Central memory CD4-positive, alpha-beta T cell (primary cell): ENCODE measurements at regions not wholly inside any gene's neighbourhood (a gene's known extent, or its start where the extent isn't known, plus 50 kb on each side); places are given as distances from the start of the nearest gene placed in this dataset.
"Not testable (repeated sequence)": the region's sequence is repeated elsewhere in the genome, so short reads cannot be mapped to it uniquely, and the experiment has no call there.

Source experiments
- DNase-seq: peaks from one replicate; pipeline ENCODE4 v3.0.0; 2022

- no peak for DNase-seq
These were observed 195.2 kb downstream of the S1PR1 start for GRCh38 chr1:101431956-101432510.

- no peak for DNase-seq
These were observed 199.2 kb downstream of the S1PR1 start for GRCh38 chr1:101435831-101436511.

- DNase-seq: no peak
These were observed 201.0 kb downstream of the S1PR1 start for GRCh38 chr1:101437800-101438199.

GRCh38 chr1:101438359-101438758 lies 201.5 kb downstream of the S1PR1 start:
- no peak for DNase-seq

- no peak for DNase-seq
These were observed 203.7 kb downstream of the S1PR1 start for GRCh38 chr1:101440485-101440884.

GRCh38 chr1:101444381-101444780 lies 207.6 kb downstream of the S1PR1 start:
- no peak for DNase-seq

GRCh38 chr1:101444873-101445618 lies 208.2 kb downstream of the S1PR1 start:
- no peak for DNase-seq

GRCh38 chr1:101448018-101448417 lies 211.2 kb downstream of the S1PR1 start:
- no peak for DNase-seq

- not testable (repeated sequence) for DNase-seq
These were observed 213.9 kb downstream of the S1PR1 start for GRCh38 chr1:101450691-101451090.

- no peak for DNase-seq
These were observed 215.1 kb downstream of the S1PR1 start for GRCh38 chr1:101451888-101452287.

GRCh38 chr1:101452825-101453224 lies 216.0 kb downstream of the S1PR1 start:
- DNase-seq: no peak

GRCh38 chr1:101453844-101454243 lies 217.0 kb downstream of the S1PR1 start:
- DNase-seq: no peak

- no peak for DNase-seq
These were observed 218.3 kb downstream of the S1PR1 start for GRCh38 chr1:101455166-101455565.

- DNase-seq: no peak
These were observed 223.9 kb downstream of the S1PR1 start for GRCh38 chr1:101460739-101461138.

GRCh38 chr1:101463195-101463594 lies 226.4 kb downstream of the S1PR1 start:
- DNase-seq: no peak

GRCh38 chr1:101465941-101466340 lies 229.1 kb downstream of the S1PR1 start:
- no peak for DNase-seq

- DNase-seq: no peak
These were observed 237.3 kb downstream of the S1PR1 start for GRCh38 chr1:101474039-101474665.

- DNase-seq: no peak
These were observed 239.7 kb downstream of the S1PR1 start for GRCh38 chr1:101476541-101476940.

GRCh38 chr1:101479945-101480344 lies 243.1 kb downstream of the S1PR1 start:
- no peak for DNase-seq

- DNase-seq: no peak
These were observed 245.5 kb downstream of the S1PR1 start for GRCh38 chr1:101482306-101482705.

GRCh38 chr1:101483982-101484688 lies 247.3 kb downstream of the S1PR1 start:
- no peak for DNase-seq

- DNase-seq: no peak
These were observed 248.0 kb downstream of the S1PR1 start for GRCh38 chr1:101484689-101485338.
